IPS-NIHi7 (cell line): ENCODE measurements at regions not wholly inside any gene's neighbourhood (a gene's known extent, or its start where the extent isn't known, plus 50 kb on each side); places are given as distances from the start of the nearest gene placed in this dataset.
"Not testable (repeated sequence)": the region's sequence is repeated elsewhere in the genome, so short reads cannot be mapped to it uniquely, and the experiment has no call there.

ENCODE experiments used
- DNase-seq: peaks from one replicate; pipeline ENCODE4 v3.0.0; 2012; ENCODE audit warnings: mixed read lengths; ENCODE audit errors: extremely low spot score

DNA sequence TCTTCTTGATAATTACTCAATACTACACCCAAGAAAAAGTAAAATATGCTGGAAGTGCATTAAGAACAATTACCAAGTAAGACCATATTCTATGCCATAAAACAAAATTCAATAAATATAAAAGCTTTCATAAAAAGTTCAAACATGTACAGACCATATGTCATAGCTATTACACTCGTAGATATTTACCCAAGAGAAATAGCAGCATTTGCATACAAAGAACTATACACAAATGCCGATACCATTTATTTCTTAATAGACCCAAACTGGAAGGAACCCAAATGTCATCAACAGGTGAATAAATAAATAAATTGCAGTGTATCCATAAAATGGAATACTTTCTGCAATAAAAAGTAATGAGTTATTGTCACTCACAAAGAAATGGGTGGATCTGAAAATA, 78.3 kb upstream of the SLC16A7 start:
- no peak for DNase-seq

DNA sequence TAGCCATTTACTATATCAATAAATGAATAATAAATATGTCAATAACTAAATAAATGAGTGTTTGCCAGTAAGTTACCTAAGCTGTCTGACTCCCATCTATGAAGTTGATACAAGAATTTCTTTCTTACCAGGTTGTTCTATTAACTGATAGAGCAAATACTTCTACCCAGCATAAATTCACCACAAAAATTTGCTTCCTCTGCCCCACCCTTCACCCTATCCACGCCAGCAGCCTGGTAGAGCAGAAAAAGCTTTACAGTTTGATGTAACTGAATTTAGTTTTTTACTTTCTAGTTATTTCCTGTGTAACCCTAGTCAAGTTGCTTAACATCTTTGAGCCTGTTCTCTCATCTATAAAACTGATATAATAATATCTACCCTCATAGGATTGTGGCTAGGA, 94.9 kb upstream of the SLC16A7 start:
- no peak for DNase-seq

DNA sequence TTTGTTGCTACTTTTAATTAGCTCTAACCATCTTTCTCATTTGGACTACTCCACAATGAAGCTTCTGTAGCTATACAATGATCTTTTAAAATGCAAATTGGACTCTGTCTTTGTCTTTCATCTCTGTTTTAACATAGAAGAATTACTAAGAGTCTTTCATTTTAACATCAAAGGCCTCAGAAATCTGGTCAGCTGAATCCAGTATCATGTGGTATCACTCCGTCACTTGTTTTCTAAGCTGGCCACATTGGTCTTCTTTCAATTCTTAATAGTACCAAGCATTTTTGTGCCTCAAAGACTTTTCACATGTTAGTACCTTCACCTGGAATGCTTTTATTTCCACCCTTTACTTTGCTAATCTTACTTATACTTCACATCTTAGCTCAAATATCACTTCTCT, 95.5 kb upstream of the SLC16A7 start:
- no peak for DNase-seq

DNA sequence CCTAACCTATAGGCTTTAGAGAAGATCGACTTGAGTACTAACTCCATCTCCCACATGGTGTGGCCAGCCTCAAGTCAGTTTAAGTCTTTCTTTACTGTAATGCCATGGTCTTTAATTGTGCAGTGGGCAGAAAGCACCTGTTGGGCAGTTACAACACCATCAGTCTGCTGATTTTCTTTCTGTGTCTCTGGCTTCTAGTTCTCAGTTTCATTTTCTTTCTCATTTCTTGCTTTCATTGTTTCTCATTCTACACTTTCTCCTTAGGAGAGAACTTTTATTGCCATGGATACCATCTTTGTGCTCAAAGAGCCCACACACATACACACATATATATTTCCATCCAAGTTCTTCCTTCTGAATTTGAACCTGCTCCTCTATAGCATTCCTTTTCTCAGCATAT, 96.1 kb upstream of the SLC16A7 start:
- DNase-seq = no peak

DNA sequence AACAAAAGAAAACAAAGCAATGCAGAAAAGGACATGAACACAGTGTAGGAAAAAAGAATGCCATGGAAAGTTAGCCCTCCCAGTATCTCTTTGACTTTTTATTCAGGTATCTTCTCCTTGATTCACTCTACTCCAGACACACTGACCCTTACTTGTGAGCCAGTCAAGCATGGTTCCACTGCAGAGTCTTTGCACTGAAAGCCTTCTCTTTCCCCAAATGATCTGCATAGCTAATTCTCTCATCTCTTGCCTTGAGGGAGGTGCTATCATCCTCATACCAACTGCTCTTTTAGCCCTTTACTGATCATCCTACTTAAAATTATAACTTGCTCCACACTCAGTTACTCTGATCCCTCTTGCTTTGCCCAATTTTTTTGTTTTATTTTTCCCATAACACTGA, 101.2 kb upstream of the SLC16A7 start:
- no peak for DNase-seq

DNA sequence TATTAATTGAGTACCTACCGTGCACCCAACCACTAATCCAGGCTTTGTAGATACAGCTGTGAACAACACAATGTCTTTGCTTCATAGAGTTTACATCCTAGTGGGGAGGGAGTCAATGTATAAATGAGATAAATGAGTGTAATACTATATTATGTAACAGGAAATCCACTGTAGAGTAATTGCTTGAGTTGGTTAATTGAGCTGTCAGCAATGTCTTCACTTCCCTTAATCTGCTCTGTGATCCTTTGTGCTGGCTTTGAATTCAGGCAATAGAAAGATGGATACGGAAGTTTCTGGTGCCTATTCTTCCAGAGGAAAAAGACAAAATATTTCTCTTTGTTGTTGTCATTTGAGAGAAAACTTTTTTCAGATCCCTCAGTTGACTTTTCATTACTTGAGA, 104.0 kb upstream of the SLC16A7 start:
- no peak for DNase-seq

DNA sequence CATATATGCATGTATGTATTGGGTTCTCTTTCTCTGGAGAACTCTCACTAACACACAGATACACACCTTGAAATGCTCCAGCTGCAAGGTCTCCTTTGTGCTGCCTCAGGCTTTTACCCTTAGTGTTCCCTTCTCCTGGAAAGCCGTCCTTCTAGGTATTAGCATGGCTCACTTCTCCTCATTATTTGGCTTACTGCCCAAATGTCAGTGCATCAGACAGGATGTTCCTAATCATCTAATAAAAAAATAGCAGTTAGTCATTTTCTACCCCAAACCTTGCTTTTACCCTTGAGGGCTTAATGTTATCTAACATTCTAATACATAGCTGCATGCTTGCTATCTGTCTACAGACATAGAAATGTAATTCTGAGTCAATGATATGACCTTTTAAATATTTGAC, 109.0 kb upstream of the SLC16A7 start:
- DNase-seq = no peak

DNA sequence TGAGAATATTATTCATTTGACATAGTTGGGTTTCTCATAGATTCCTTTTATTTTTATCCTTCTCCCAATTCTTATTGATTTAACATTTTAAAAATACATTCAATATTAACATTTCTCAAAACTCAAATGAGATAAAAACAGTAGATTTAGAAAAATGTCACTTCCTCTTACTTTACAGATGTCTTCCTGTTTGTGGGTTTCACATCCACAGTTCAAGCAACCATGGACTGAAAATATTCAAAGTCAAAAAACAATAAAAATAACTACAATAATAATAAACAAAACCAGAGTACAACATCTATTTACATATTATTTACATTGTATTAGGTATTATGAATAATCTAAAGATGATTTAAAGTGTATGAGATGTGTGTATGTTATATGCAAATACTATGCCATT, 111.3 kb upstream of the SLC16A7 start:
- no peak for DNase-seq

DNA sequence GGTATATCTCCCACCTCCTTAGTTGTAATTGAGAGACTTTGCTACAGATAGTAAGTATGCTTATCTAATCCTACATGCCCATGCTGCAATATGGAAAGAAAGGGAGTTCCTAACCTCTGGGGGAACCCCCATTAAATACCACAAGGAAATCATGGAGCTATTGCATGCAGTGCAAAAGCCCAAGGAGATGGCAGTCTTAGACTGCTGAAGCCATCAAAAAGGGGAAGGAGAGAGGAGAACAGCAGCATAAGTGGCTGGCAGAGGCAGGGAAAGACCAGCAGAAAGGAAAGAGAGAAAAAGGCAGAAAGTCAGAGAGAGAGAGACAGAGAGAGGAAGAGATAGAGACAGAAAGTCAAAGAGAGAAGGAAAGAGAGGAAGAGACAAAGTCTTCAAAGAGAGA, 121.6 kb upstream of the SLC16A7 start:
- DNase-seq = not testable (repeated sequence)

DNA sequence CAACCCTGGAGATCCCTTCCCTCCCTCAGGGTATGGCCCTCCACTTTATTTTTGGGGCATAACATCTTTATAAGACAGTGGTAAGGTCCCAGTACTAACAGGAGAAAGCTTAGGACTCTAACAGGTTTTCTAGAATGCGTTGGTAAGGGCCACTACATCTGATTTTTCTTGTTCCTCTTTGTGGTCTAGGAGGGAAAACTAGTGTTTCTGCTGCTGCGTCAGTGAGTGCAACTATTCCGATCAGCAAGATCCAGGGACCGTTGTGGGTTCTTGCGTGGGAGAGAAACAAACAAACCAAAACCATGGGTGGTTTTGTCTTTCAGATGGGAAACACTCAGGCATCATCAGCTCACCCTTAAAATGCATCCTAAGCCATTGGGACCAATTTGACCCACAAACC, 123.6 kb upstream of the SLC16A7 start:
- DNase-seq = no peak

DNA sequence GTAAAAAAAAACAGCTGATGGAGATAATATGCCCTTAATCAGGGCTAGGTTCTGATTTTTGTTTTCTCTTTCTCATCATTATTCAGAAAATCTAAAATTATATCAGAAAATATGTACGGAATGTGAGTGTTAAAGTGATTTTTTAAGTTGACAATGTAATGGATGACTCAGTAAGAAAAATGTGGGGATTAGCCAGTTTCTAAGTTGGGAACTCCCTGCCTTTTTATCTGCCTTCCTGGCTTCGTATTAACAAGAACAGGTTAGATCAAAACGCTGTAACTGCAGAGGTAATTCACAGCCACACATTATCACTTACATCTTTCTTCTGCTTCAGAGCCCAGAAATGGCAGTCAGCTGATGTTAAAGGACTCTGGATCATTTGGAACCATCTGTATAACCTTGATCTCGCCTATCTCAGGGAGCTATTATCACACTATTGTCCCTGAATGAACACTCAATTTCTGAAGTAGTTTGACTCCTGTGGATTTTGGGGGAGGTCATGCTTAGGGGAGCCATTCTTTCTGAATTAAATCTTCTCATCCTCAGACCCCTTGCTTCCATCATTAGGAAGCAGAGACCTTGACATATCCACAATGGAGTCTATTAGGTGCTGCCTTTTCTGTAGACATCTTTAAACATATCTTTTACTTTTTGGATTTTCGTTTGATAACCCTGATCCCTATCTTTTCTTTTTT, 135.7 kb upstream of the SLC16A7 start:
- no peak for DNase-seq

DNA sequence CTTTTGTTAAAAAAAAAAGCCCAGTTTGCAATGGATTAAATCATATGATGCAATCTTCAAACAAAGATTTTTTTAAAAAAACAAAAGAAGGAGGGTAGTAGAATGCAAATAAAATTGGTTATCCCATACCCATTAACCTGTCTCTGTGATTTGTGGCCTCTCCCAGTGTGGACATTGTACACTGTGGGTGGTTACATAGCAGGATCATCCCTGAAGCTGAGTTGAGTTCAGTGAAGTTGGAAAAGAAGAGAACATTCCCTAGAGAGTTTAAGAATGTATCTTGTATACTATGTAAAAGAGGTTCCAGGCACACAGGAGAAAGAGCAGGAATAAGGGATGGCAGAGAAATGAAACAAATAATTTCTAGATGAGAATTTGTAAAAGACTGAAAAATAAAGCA, 142.4 kb upstream of the SLC16A7 start:
- no peak for DNase-seq

DNA sequence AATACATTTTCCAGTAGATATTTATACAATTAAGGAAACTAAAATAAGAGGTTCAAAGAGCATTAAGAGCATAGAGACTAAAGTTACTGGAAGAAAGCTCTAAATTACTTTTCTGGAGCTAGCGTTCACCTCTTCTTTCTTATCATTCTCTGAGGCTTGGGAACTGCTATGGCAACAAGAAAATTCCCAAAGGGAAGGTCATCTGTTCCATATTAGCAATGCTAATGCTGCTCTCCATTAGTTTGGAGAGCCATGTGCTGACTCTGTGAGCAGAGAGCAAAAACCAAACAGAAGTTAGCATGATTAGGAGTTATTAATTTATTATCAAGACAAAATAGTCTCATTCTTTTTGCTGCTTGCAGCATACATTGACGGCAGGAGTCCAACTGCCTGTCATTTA, 143.1 kb upstream of the SLC16A7 start:
- DNase-seq = no peak

DNA sequence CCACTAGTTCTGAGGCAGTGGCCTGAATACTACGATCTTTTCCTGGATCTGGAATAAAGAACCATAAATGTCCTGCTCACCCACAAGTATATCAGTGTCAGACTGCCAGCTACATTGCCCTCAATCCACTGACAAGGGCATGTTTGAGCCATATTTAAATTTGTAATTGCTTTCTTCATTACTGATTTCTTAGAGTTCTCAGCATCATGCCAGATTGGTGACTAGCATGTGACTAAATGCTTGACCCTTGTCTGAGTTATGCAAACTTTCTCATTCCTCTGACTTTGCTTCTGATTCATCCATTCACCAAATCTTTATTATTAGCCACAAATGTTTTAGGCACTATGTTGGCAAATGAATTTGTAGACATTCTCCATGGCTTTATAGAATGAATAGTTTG, 143.6 kb upstream of the SLC16A7 start:
- DNase-seq = no peak

DNA sequence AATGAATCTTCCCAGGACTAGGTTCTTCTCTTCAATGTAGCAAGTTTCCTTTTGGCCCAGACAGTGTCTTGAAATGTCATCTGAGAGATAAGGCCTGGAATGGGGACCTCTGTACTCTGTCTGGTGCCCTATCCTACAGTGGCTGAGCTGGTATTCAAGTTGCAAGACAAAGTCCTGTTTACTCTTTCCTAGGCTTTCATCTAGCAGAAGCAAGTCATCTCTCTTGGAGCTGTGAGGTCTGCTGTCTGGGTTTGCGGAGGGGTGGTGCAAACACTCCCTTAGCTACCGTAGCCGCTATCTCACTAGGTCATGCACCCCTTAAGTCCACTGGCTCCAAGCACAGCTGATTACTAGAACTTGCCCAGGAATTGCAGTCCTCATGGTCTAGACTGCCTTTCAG, 149.7 kb upstream of the SLC16A7 start:
- no peak for DNase-seq

DNA sequence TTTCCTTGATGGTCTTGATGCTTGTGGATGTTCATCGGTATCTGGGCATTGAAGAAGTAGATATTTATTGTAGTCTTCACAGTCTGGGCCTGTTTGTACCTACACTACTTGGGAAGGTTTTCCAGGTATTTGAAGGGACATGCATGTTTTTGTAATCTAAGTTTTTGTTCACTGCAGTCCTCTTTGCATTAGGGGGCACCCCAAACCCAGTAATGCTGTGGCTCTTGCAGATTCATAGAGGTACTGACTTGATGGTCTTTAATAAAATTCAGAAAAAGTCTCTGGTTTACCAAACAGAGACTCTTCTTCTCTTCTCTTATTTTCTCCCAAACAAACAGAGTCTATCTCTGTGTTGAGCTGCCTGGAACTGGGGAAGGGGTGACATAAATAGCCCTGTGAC, 150.9 kb upstream of the SLC16A7 start:
- DNase-seq = no peak

DNA sequence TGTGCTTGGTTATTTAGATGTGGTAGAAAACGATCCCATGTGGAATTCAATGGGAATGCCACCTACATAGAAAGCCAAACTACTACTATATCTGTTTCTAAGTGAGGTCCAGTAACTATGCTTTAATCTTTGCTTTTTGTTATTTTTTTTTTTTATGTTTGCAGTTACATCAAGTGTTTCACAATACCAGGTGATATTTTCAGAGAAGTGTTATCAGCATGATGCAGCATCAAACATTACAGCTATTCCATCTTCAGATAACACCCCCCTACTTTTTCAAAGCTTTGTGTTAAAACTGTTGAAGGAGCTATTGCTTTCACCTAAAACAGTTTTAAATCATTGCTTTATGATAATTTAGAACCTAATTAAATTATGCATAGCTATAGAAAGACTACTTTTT, 163.8 kb upstream of the SLC16A7 start:
- no peak for DNase-seq

DNA sequence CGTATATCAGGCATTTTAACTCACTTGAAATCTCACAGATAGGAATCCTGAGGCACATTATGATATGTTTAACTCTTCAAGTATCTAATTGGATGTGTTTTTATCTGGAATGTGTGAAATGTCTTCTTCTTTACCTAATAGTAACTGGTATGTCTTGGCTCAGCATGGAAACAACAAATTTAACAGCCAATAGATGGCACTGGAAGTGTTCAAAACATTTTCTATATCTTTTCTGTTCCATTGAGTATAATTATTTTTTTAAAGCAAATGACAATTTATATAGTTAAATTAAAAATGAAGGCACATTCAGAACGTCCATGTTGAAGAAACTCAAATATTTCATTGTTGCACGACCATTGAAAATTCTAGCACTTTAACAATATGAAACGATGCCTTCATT, 164.6 kb upstream of the SLC16A7 start:
- no peak for DNase-seq

DNA sequence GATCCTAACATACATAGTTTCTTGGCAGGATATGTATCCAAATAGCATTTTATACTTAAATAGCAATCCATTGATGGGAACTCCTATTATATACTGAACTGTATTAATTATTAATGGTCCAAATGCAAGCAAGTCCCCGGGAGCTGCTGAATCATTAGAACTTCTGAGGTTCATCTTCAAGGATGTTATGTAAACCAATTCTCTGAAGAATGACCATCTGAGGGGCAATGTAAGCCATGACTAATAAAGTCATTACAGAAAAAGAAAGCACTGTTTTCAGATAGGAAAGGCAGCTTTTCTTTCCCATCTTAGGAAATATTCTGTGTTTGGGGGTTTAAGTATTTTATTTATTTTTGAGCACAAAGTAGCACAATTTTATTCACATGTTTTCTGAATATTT, 166.1 kb upstream of the SLC16A7 start:
- no peak for DNase-seq

DNA sequence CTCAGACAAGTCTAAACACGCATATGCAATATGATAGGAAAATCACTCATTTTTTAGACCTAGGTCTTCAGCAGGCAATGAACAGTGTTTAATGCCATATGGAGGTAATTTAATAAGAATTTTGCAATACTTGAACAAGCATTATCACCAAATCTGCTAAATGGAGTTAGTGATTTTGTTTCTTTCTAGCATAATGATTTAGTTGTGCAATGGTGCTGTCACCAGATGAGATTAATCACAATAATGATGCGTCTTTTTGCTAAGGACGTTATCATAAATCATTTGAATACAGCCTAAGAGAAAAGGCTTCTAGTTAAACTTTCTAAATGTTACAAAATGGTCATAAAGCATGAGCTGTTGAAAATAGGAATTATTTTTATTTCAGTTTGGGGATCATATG, 170.0 kb upstream of the SLC16A7 start:
- DNase-seq = no peak

DNA sequence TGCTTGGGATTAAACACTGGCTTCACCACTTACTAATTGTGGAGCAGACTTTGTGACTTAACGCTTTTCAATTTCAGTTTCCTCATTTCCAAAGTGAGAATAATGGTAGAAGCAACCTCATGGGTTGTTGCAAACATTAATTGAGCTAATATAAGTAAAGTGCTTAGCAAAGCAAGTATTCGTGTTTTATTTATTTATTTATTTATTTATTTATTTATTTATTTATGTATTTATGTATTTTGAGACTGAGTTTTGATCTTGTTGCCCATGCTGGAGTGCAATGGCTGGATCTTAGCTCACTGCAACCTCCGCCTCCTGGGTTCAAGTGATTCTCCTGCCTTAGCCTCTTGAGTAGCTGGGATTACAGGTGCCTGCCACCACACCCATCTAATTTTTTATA, 171.2 kb upstream of the SLC16A7 start:
- not testable (repeated sequence) for DNase-seq

DNA sequence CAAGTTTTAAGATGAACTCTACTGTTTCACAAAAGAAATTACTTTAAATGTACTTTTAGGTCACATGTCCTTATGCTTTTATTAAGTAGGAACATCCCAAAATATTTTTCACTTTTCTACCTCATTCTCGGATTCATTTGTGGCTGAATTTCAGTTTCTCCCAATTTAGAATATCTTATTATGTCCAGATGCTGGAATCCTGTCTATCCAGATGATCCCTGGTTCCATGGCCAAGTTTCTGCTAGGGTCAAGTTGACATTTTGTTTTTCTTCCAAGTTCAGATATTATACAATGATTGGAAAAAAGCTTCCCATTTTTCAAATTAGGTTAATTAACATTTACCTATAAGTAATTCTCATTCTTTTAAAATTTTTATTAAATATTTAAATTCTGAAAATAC, 181.8 kb upstream of the SLC16A7 start:
- DNase-seq = no peak

DNA sequence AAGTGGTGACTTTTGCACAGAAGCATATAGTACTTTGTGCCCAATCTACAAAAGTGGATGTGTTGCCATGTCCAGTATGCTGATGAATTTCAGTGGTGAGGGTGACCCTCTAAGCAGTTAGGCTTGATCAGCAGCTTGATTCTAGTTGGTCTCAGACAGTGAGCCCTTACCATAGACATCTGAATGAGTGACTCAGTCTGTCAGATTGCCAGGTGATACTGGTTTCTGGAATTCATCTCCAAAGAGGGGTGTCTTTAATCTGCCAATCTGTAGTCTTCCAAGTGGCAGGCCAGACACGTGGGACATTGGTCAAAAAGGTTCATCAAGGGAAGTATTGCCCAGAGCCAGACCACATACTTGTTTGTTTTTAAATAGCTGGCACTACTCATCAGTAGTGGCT, 187.4 kb upstream of the SLC16A7 start:
- no peak for DNase-seq

DNA sequence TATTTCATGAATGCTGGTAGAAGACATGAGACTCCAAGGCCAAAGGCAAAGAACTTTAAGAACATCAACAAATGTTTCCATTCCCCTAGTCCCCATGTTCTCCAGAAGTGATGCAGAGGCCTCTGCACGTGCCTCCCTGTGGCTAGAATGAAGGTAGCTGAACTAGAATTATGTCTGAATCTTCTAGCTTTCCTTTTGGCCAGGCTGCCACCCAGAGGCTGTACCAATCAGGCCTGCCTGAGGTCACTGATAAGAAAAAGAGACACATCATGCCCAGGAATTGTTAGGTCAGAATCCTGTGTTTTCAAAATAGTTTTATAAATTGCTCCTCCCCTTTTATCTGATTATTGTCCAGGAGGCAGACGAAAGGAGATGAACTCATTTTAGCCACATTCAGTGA, 188.0 kb upstream of the SLC16A7 start:
- DNase-seq = no peak

DNA sequence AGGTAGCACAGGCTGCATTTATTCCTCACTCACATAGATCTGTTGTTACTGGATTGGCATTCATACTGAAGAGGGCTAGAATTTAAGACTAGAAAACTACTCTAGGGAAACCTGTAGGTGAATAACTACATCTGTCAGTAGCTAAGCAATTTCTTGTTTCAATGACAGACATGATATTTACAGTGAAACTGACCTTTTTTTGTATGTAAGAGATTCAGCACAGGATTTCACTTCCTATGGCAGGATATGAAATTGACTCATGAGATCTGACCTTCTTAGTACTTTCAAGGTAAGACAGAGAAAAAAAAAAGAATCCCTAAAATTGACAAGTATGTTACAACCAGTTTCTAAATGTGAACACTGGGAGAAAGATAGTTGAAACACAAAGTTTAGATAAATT, 189.8 kb upstream of the SLC16A7 start:
- DNase-seq = no peak
